Peyer's patch (tissue), 4 donors: ENCODE measurements at regions not wholly inside any gene's neighbourhood (a gene's known extent, or its start where the extent isn't known, plus 50 kb on each side); places are given as distances from the start of the nearest gene placed in this dataset.

Experiments
- DNase-seq, 3 donors: peaks; one replicate each; pipeline ENCODE4 v3.0.0-alpha.2; 2017 to 2019
- H3K27ac ChIP-seq, 4 donors: fragments of 200-600 bp; sonication (generic); one replicate each; pipeline ENCODE4 v1.5.1; 2016 to 2019
- H3K27me3 ChIP-seq, 2 donors: fragments of 200-600 bp; sonication (generic); one replicate each; pipeline ENCODE4 v1.5.1; 2019
- H3K36me3 ChIP-seq, 3 donors: fragments of 200-600 bp; sonication (generic); one replicate each; pipeline ENCODE4 v1.5.1; 2016 to 2019
- H3K4me1 ChIP-seq, 4 donors: fragments of 200-600 bp; sonication (generic); one replicate each; pipeline ENCODE4 v1.5.1; 2016 to 2019
- H3K4me3 ChIP-seq, 4 donors: fragments of 200-600 bp; sonication (generic); 1 replicate in 3 of 4; 2 replicates in 1 of 4; pipeline ENCODE4 v1.5.1; 2016 to 2019; ENCODE audit warnings: mild to moderate bottlenecking in 1 of 4
- H3K9me3 ChIP-seq, 4 donors: fragments of 200-600 bp; sonication (generic); one replicate each; pipeline ENCODE4 v1.5.1; 2016 to 2019; ENCODE audit warnings: mild to moderate bottlenecking in 1 of 4
- POLR2A ChIP-seq, 2 donors: fragments of 450-650 bp; IDR thresholded peaks; one replicate each; pipeline ENCODE4 v1.5.1; 2017; ENCODE audit warnings: antibody characterized with exemption in 2 of 2, mild to moderate bottlenecking in 2 of 2, moderate library complexity in 2 of 2
- TF ChIP-seq, protein P1 (sequence below), 6 experiments: fragments of 450-650 bp in 4 of 6; fragments of 200-600 bp in 2 of 6; sonication (generic) in 1 of 6; IDR thresholded peaks; one replicate each; pipeline ENCODE4 v1.5.1; 2017 to 2019; ENCODE audit warnings: antibody characterized with exemption in 6 of 6, mild to moderate bottlenecking in 3 of 6, moderate library complexity in 1 of 6

- DNase-seq, result no peak
- no peaks in the 10 kb centered on the region for H3K27me3 ChIP-seq
- H3K4me3 ChIP-seq, result no peak overlapping the region
- no peaks in the 10 kb centered on the region for H3K36me3 ChIP-seq
- TF ChIP-seq, protein P1, sequence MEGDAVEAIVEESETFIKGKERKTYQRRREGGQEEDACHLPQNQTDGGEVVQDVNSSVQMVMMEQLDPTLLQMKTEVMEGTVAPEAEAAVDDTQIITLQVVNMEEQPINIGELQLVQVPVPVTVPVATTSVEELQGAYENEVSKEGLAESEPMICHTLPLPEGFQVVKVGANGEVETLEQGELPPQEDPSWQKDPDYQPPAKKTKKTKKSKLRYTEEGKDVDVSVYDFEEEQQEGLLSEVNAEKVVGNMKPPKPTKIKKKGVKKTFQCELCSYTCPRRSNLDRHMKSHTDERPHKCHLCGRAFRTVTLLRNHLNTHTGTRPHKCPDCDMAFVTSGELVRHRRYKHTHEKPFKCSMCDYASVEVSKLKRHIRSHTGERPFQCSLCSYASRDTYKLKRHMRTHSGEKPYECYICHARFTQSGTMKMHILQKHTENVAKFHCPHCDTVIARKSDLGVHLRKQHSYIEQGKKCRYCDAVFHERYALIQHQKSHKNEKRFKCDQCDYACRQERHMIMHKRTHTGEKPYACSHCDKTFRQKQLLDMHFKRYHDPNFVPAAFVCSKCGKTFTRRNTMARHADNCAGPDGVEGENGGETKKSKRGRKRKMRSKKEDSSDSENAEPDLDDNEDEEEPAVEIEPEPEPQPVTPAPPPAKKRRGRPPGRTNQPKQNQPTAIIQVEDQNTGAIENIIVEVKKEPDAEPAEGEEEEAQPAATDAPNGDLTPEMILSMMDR (IDR thresholded peaks at IDR 0.05), result no peak
- no peak for TF ChIP-seq POLR2A (IDR thresholded peaks at IDR 0.05)
- peaks cover 0 to 5% (median 0%) of the 10 kb centered on the region in 4 donors for H3K9me3 ChIP-seq
- H3K27ac ChIP-seq, result no peak overlapping the region
- no peaks in the 10 kb centered on the region for H3K4me1 ChIP-seq
These were observed 161.2 kb downstream of the ZNF33B start for GRCh38 chr10:42477170-42477569.

DNA sequence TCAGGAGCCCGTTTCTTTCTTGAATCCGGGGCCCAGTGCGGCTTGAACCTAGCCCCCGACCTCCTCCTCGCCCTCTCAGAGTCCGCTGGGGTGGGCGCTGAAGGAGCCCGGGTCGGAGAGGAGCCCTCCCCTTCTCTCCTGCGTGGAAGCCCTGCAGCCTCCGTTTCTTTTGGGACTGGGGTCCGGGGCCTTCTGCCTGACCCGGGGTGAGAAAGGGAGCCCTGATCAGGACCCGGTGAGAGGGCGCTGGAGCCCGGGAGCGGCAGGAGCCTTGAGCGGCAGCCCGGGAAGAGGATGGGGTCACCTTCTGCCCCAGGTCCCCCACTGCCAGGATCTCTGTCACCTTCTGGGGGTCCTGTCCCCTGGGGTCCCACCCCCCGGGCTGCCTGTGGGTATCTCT, 162.3 kb downstream of the ZNF33B start:
- no peak for DNase-seq
- TF ChIP-seq POLR2A (IDR thresholded peaks at IDR 0.05), result no peak
- TF ChIP-seq, protein P1 (IDR thresholded peaks at IDR 0.05), result no peak
- peak overlapping the region in 1 of 4 donors; percentile 10 for H3K4me3 ChIP-seq

DNA sequence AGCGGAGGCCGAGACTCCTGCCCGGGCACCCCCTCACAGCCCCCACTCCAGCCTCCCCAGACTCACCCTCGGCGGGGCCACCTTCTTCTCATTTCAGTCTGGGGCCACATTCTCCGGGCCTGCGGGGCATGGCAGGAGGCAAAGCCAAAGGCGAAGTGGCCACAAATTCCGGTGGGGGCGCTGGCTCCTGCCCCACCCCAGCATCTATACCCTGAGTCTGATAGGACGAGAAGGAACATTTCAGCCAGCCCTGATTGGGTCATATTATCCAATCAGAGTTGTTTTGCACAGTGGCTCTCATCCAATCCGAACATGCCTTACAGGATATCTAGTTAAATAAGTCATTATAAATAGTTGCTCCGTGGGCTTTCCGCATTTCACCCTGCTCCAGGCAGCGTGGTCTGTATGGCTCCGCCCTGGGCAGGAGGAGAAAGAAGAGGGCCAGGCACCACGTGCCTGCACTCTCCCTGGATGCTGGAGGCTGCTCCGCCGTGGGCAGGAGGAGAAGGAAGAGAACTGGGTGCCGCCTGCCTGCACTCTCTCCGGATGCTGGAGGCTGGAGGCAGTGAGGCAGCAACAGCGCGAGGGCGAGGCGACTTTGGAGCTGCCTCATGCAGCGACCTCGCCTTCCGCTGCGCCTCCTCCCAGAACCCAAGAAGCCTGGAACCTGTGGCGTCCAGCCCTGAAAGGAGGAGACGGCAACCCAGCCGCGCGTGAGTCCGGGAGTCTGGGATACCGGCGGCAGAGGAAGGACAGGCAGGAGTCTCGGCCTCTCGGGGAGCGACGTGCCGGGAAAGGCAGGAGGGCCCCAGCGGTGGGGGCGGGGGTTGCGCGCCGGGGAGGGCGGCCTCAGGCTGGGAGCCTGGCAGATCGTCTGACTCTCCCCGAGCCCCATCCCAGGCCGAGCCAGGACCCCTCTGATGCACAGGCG, 162.9 kb downstream of the ZNF33B start:
- H3K9me3 ChIP-seq, result peaks cover 0 to 5% (median 0%) of the 10 kb centered on the region in 4 donors
- H3K4me1 ChIP-seq, result no peaks in the 10 kb centered on the region
- H3K36me3 ChIP-seq, result no peaks in the 10 kb centered on the region
- no peak overlapping the region for H3K27ac ChIP-seq
- no peaks in the 10 kb centered on the region for H3K27me3 ChIP-seq
- H3K4me3 ChIP-seq, result peak overlapping the region in 1 of 4 donors; percentile 10
- DNase-seq, result no peak
- TF ChIP-seq, protein P1 (IDR thresholded peaks at IDR 0.05), result no peak
- TF ChIP-seq POLR2A (IDR thresholded peaks at IDR 0.05), result no peak

More for the DNA sequence above, 162.3 kb downstream of the ZNF33B start:
- H3K36me3 ChIP-seq, result no peaks in the 10 kb centered on the region
- H3K9me3 ChIP-seq, result peaks cover 0 to 5% (median 0%) of the 10 kb centered on the region in 4 donors
- H3K27ac ChIP-seq, result no peak overlapping the region
- H3K4me1 ChIP-seq, result no peaks in the 10 kb centered on the region
- H3K27me3 ChIP-seq, result no peaks in the 10 kb centered on the region

DNA sequence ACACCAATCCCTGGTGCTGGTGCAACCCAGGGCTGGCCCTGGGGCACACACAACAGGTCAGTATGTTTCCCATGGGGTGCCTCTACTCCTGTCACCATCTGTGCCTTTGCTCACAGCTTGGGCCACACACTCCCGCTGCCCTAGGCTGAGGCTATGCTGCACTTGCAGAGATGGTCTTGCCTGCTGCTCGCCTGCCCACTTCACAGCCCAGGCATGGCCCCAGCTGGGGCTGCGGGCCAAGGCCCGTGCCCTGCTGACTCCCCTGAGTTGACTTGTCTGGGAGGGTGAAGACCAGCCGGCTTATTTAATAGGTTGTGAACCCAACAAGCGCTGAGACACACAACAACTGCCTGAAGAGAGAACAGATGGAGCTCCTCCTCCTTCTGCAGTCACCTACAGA, 184.1 kb downstream of the ZNF33B start:
- no peak for DNase-seq
- no peak overlapping the region for H3K4me3 ChIP-seq
- H3K27me3 ChIP-seq, result no peaks in the 10 kb centered on the region
- H3K27ac ChIP-seq, result no peak overlapping the region
- H3K9me3 ChIP-seq, result no peaks in the 10 kb centered on the region
- no peaks in the 10 kb centered on the region for H3K4me1 ChIP-seq
- TF ChIP-seq POLR2A (IDR thresholded peaks at IDR 0.05), result no peak
- no peaks in the 10 kb centered on the region for H3K36me3 ChIP-seq

DNA sequence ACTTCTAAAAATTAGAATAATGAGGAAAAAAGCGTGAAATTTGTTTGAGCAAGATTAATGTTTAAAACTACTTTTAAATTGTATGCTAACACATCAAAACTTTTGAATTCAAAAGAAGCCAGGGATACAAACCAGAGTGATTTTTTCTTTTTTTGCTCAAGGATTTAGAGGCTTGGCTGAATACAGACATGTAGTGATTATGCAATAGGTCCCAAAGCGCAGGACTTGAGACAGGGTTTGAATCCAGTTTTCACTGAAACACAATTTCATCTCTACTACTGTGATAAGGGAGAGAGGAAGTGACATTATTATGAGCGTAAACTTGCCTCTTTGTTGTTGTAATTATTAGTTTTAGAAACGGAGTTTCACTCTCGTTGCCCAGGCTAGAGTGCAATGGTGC, 207.3 kb downstream of the ZNF33B start:
- H3K4me1 ChIP-seq, result no peaks in the 10 kb centered on the region
- no peak for TF ChIP-seq POLR2A (IDR thresholded peaks at IDR 0.05)
- TF ChIP-seq, protein P1 (IDR thresholded peaks at IDR 0.05), result no peak
- H3K4me3 ChIP-seq, result no peak overlapping the region
- no peaks in the 10 kb centered on the region for H3K27me3 ChIP-seq
- no peak for DNase-seq
- no peaks in the 10 kb centered on the region for H3K9me3 ChIP-seq
- no peak overlapping the region for H3K27ac ChIP-seq
- H3K36me3 ChIP-seq, result no peaks in the 10 kb centered on the region

DNA sequence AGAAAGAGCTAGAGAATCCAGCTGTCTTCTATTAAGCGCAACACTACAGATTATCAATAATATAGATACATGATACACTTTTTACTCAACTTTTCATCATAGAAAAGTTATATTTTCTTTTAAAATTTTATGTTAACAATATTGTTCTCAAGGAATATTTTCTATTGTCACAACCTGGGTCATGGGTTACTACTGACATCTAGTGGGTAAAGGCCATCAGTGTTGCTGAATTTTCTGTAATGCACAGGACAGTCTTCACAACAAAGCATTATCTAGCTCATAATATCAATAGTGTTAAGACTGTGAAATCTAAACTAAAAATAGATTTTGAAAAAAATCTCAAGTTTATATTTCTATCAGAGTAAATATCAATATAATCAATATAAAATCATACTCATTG, 209.8 kb downstream of the ZNF33B start:
- H3K4me1 ChIP-seq, result no peaks in the 10 kb centered on the region
- TF ChIP-seq, protein P1 (IDR thresholded peaks at IDR 0.05), result no peak
- no peak for TF ChIP-seq POLR2A (IDR thresholded peaks at IDR 0.05)

More for the DNA sequence above, 209.8 kb downstream of the ZNF33B start:
- no peak for DNase-seq
- no peaks in the 10 kb centered on the region for H3K9me3 ChIP-seq
- no peaks in the 10 kb centered on the region for H3K36me3 ChIP-seq
- no peaks in the 10 kb centered on the region for H3K27me3 ChIP-seq
- H3K27ac ChIP-seq, result no peak overlapping the region
- H3K4me3 ChIP-seq, result no peak overlapping the region
